Activated CD8-positive, alpha-beta memory T cell treated with anti-CD3 and anti-CD28 coated beads for 24 hours (primary cell): ENCODE measurements at regions not wholly inside any gene's neighbourhood (a gene's known extent, or its start where the extent isn't known, plus 50 kb on each side); places are given as distances from the start of the nearest gene placed in this dataset.

ENCODE experiments used
- DNase-seq: peaks from one replicate; pipeline ENCODE4 v3.0.0-alpha.2; 2020

DNA sequence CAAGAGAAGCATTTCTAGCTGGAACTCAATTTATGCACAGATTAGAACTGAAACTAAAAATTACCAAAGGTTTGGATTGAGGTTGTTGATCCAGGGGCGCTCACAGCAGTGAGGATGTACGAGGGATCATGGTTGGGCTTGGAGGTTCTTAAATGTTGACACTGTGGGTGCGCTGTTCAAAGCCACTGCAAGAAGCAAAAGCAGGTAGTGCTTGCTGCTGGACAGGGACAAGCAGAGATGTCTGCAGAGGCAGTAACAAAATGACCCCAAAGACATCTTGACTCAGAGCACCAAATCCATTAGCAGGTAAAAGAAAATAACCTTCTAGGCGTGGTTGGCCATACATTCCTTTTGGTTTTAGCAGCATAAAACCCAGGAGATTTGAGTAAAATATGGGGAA lies 468.4 kb downstream of the ZSWIM6 start:
- DNase-seq, result no peak

DNA sequence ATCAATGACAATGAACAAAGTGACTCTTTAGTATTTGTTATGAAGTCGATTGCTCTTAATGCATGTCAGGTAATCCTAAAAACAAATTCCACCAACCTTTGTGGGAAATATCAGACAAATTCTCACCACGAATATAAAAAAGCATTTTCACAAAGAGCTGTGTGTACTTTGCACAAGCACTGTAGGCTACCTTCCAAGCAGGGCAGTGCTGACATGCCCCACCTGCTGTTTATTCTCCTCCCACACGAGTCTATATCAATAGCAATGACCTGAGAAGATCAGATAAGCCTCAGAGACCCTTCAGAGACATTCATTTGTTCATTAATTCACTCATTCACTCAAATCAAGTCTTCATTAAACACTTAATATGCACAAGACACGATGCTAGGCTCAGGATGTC lies 469.1 kb downstream of the ZSWIM6 start:
- no peak for DNase-seq

DNA sequence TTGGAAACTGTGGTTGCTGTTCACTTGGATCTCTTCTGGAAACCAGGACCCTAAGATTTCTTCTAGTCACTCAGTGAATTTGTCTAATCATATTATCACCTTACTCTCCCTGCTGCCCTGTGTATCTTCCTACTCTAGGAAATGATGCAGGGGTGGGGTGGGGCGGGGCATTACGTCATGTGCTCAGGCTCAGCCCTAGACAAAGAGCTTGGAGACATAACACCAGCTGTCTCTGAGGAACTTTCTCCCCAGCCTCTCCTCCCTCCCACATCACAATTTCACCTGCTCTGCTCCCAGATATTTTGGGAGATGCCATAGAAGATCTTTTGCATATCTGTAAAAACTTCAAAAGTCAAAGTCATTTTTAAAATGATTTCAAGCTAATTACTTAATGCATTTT lies 470.4 kb downstream of the ZSWIM6 start:
- no peak for DNase-seq

DNA sequence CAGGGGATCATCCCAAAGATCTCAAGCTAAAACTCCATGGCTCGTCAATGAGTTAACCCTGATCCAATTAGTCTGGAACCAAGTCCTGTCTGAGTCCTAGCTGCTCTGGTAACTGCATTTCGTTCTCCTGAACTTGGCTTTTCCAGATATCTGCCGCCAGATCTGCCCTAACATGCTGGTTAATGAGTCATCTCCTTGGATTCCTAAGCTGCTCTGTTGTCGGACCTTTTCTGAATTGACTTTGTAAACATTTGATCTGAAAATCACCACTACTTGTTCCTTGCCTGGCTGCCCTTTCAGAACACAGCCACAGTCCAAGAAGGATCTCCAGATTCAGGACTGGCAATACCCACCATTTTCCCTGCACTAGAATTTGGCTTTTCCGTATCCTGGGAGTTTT lies 473.0 kb downstream of the ZSWIM6 start:
- no peak for DNase-seq

DNA sequence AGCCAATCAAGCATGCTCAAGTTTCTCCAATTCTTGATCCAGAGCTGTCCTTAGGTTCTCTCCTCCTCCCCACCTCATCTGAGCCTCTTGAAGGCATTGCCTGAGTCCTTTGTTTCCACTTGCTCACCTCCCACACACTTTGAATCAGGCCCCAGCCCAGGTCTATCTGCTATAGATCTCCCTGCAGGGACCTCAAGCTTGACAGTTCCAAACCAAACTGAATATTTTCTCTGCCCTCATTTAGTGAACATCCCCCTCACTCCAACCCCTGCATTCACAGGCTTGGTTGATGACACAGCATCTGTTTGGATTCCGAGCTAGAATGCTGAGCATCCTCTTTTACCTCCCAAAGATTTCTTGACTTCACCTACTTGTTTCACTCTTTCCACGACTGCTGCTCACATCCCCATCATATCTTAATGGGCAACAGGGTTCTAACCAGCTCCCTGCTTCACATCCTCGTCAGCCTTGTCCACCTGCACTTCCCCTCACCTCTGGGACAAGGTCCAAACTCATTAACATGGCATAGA lies 474.5 kb downstream of the ZSWIM6 start:
- no peak for DNase-seq

DNA sequence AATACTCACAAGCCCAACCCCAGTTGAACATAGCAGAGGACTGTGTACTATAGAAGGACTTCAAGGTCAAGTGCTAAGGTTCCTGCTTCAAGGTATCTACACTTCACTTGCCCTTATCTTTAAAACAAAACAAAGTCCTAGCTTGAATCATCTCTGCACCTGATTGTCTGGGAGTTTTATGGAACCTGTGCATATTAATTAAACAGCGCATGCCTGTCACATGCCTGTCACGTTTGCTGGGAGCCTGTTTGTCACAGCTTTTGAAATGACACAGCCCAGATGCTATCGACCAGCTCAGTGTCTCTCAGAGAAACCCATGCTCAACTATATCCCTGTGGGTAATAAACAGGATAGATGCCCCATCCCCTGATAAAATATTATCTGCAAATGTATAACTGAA lies 476.0 kb downstream of the ZSWIM6 start:
- no peak for DNase-seq

DNA sequence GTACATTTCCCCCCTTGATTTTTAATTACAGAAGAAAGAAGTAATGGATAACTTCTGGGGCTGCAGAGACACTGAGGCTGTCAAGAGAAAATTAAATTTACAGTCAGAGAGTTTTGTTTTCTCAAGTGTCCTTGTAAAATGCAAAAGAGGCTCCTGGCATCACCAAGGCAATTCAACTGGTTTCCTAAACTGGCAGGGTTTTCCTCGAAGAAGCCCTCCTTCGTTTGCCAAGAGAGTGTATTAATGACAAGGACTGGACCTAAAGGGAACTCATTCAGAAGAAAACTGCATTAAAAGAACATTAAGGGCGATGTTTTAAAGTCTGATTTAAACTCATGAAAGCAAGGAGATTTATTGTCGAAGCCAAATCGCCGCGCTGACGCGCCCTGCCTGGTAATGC lies 476.9 kb downstream of the ZSWIM6 start:
- no peak for DNase-seq

DNA sequence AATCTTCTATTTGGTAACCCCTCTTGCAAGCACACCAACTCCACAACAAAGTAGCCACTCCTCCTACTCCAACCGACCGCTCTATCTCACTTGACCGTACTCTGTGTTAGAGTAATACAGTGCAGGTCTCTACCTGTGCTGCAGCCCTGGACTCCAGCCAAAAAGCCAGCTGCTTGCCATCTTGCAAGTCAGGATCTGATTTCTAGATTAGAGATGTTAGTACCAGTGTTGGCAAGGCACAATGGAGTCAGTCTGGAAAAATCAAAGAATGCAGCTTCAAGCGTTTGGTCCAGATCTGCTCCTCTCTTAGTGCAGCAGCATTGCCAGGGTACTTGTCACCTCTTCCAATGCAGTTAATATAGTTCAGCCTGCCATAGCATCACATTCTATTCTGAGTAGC lies 477.6 kb downstream of the ZSWIM6 start:
- no peak for DNase-seq

DNA sequence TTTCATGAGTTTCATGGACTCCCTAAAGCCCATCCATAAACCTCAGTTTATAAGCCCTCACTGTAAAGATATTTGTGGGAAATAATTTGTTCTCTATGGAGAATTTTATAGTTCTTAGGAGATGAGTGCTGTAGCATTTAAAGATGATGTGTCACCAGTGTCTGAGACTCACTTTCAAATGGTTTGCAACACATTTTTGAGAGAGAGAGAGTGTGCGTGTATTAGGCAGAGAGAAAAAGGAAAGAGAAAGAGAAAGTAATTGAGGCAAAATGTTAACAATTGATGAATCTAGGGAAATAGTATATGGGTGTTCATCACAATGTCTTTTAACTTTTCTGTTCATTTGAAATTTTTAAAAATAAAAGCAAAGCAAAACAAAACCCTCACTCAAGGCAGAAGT lies 479.0 kb downstream of the ZSWIM6 start:
- DNase-seq, result no peak

DNA sequence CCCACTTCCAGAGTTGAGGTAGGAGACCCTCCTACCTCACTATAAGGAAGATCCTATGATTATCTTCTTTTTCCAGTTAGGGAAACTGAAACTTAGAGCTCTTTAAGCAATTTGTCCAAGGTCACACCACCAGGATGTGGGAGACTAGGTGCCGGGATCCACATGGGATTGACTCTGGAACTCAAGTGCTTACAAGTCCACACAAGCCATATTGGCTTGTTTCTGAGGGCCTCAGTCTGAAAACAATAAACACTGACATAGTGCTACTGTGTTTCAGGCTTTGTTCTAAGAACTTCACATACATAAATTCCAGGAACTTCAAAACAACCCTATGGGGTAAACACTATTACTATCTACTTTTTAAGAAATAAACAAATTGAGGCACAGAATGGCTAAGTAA lies 481.3 kb downstream of the ZSWIM6 start:
- DNase-seq, result no peak

DNA sequence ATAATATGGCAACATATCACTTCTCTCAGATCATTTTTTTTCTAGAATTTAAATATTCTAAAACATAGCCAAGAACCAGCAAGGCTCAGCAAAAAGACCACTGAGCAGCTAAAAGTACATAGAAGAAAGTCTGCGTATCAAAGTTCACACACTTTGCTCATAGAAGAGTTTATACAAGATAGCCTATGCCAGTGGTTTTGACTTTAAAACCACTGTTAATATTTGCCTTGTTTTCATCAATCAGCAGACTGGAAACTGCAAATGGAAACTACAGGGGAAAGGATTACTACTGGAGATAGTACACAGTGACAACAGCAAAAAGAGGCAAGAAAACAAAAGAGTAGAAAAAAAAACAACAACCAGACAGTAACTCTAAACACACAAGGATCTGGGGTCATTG lies 483.3 kb downstream of the ZSWIM6 start:
- DNase-seq, result no peak

DNA sequence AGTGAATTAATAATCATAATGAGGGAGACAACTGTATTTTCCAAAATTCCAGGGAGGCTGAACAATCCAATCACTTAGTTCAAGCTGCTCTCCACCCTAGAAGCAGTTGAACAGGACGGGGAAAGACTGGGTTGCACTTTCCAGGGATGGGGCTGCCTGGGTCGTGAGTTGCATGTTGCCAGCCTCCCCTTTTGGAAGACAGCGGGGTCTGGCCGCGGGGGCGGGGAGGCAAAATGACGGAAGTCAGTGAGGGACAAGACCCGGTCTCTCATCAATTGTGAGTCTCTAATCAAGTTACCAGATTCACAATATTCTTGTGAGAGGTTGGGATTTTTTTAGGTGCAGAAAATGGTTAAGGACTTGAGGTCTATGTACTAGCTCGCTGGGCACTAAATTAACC lies 484.1 kb downstream of the ZSWIM6 start:
- DNase-seq, result no peak

DNA sequence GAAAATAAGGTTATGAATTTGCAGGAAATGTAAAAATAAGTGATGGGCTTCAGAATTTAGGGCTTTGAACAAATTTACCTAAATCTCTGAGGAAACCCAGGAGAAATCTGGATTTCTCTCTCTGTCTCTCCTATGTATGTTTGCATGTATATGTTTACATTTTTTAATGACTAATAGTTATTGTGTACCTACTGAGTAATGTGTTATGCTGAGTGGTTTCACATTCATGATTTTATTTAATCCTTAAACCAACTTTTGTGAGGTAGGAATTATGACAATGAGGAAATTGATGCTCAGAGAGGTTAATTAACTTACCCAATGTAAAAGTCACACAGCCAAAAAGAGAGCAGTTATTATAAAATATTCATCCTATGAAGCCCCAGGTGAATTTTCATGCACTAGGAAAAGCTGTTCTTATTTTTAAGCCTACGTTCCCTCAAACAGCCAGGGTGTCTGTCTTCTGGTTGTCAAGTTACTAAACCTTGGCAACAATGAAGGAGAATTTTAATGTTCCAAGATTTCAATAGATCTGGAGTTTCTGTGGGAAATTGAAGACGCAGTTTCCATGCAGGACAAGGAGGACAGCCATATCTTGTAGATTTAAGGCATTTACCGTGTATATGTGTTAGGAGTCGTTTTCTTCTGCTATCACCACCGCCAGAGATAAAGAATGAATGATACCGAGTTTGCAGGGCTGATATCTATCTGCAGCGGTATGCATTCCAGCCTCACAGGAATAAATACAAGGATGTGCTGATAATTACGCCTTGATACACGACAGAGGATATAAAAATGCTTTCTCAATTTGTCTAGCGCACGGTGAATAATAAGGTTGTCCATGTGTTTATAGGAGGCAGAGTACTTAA lies 484.8 kb downstream of the ZSWIM6 start:
- no peak for DNase-seq

DNA sequence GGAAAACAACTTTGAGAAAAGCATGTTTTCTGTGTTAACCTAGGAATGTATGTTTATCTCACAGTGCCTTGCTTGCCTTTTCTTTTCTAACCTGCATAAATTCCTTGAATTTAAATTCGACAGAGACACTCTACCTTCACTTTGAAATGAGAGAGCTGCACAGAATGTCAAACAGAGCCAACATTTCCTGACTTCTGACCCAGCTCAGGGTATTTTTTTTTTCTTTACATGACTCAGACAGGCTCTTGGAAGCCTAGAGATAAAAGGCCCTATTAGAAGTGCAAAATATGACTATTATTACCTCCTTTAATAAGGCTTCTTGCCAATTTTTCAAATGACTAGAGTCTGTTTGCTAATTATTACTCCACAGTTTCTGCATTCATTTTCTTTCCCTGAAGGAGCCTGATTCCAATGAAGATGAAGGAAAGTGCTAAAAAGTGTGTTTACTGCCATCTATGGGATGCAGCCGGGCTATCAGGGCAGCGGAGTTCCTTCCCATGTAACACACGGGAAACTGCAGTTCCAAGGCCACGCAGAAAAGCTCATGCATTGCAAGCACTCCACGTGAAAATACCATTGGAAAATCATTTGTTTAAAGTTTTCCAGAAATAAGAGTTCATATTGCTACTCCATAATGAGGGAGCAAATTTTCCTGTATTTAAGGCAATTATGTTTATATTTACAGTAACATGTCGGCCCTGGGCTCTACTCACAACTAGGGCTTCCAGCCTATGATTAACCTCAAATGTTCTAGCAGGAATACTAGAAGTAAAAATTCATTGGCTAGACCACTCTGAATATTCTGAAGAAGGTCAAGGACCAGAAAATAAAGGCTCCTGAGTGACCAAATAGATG lies 485.6 kb downstream of the ZSWIM6 start:
- no peak for DNase-seq

DNA sequence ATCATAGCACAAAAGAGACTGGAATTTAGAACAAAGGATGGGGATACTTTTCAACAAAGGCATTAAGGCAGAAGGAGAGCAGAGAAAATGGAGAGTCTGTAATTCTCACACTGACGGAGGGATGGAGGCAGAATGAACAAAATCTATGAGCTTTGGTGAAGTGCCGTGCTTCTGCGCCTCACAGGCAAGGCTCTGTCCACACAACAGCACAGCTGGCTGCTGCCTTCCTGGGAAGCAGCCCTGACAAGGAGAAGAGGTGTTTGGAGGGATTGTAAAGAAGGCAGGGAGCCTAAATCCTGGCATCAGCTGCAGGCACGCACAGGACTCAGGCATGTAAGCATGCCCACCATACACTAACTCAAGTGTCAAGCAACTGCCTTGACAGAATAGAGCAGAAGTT lies 485.2 kb upstream of the KIF2A start:
- DNase-seq, result no peak

DNA sequence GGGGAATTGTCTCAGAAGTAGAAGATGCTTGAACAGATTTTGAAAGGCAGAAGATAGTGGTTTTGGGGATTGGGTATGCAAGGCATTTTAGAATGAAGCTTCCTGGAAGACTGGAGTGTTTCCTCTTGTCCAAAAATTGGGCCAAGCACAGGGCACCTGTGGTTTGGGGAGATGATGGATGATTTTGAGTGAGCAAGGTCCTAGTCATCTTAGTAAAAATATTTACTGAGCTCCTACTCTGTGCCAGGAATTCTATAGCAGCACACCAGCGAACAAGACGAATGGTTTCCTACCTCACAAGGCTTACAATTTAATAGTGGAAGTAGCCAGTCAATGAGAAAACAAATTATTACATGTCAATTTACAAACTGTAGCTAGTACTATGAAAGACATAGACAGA lies 484.4 kb upstream of the KIF2A start:
- DNase-seq, result no peak

DNA sequence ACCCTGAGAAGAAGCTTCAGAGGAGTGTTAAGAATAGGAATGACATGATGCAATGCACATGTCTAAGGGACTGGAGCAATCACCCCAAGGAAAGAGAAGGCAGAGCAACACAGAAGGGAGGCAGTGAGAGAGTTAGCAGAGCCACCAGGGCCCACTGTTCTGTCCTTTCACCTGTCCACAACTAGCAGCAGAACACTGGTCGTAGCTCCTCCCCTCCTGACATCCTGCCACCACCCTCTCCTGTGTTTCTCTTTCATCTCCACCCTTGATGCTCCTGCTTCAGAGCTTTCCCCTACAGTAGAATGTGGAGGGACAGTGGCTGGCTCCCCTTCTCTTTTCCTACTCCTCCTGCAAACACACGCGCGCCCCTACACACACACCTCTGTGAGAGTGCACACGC lies 483.4 kb upstream of the KIF2A start:
- DNase-seq, result no peak

DNA sequence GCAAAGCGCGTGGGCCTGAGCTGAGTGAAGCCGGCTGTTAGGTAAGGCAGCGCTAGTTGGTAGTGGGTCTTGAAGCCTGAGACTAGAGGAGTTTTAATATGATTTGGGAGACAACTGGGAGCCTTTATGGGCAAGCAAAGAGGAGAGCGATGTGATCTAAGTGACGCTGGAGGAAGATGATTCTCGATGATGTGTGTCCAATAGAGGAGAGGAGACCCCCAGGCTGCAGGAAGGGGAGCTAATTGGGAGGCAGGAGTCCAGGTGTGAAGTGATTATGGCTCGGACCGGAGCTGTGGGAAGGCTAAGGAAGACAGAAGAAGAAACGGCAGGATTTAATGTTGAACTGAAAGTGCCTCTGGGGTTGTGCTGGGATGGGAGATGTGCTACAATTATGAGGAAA lies 482.9 kb upstream of the KIF2A start:
- no peak for DNase-seq

DNA sequence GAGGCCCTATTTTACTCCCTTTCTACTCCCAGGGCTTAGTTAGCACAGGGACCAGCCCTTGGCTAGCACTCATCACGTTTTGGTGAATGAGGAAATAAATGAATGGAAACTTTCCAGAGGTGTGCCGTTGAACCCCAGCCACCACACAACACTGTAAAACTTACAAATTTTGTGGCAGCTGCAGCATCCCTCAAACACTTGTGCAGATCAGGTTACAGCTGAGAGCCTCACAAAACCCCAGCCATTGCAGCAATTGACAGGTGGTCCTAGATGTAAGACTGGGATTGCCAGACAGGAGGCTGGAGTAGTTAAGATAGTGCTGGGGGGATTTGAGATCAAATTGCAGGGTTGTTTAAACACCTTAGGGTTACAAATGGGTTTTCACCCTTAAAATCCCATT lies 482.2 kb upstream of the KIF2A start:
- DNase-seq, result no peak

DNA sequence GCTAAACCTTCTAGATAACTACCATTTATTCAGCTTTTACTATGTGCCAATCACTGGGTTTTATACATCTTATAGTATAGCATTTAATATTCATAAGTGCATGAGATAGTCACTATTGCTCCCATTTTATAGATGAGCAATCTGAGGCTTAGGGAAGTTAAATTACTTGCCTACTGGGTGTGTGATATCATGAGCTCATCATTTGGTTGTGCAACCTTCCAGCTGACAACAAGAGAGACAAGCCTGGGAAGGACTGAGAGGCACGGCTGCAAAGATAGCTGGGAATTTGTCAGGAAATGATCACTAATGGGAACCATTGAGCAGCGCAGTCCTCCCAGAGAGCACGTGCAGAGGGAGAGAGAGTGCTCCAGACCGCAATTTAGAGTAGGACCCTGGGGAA lies 481.6 kb upstream of the KIF2A start:
- DNase-seq, result no peak

DNA sequence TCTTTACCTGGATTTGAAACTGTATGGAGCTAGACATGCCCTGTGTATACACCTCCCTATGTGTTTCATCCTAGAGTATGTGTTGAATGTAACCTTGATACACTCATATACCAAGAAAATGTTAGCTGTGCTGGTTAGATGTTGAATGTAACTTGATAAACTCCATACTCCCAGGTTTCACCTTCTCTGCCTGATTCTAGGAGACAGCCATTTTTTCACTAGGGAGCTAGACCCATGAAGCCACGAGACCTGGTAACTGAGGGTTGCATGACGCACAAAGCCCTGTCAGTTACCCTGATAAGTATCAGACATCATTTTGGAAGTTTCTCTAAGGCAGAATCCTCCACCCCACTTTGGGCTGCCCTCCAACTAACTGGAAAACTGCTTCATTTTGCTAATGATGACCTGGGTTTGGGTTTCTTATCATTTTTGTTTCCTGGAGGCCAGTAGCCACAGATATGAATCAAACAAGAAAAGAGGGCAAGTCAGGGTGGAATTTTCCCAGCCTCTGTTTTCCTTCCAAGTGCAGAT lies 478.5 kb upstream of the KIF2A start:
- DNase-seq, result no peak

DNA sequence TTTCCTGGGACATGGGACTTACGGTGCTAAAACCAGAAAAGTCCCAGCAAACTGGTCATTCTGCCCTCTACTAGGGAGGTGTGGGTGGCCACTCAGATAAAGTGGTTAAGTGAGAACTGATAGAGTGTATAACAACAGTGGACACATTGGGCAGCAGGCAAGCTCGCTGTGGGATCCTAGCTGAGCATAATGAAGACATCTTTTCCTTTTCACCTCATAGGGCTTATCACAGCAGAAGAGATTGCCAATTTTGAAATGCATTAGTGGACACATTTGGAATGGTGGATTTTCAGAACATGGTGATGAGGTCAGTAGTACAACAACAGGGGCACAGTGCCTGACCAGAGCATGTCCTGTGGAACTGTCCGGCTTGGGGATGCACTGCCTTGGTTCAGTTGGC lies 477.1 kb upstream of the KIF2A start:
- no peak for DNase-seq

DNA sequence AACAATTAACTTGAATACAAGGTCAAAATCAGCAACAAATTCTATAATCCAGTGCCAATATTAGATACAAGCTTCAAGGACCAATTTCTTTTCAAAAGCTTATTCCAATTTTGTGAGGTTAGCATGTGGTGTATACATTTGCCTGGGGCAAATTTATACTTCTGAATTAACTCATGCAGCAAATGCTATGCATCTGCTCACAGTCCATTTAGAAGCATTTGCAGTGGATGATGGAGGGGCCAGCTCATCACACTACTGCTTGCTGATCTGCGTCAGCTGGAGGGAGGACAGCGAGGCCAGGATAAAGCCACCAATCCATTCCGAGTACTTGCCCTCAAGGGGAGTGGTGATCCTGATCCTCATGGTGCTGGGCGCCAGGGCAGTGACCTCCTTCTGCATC lies 474.3 kb upstream of the KIF2A start:
- no peak for DNase-seq

DNA sequence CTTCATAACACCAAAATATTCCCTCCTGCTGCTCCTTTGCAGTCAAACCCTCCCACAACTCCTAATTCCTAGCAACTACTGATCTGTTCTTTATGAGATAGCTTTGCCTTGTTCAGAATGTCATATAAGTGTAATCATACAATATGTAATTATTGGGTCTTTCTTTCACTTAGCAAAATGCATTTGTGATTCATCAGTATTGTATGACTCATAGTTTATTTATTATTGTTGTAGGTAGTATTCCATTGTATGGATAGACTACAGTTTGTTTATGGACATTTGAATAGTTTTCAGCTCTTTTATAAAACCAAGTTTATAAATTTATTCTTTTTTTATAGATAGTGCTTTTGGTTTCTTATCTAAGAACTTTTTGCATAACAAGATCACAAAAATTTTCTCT lies 468.2 kb upstream of the KIF2A start:
- DNase-seq, result no peak
